HepG2 (cell line): ENCODE measurements at regions not wholly inside any gene's neighbourhood (a gene's known extent, or its start where the extent isn't known, plus 50 kb on each side); places are given as distances from the start of the nearest gene placed in this dataset.

Experiments used
- BHLHE40 ChIP-seq: IDR thresholded peaks from 2 replicates; pipeline ENCODE4 v1.6.1; 2011; ENCODE audit warnings: low read length, improper control_type of control experiment
- CTCF ChIP-seq: sonication (generic); formaldehyde crosslinking; IDR thresholded peaks from 2 replicates; pipeline ENCODE4 v1.5.0; 2020; ENCODE audit warnings: mild to moderate bottlenecking, missing genetic modification reagents, moderate library complexity
- EZH2 ChIP-seq: conservative IDR thresholded peaks from 2 replicates; pipeline ENCODE4 v1.6.1; 2012; ENCODE audit warnings: mild to moderate bottlenecking, low read depth, low read length, moderate library complexity
- GPN1 ChIP-seq: sonication (generic); formaldehyde crosslinking; IDR thresholded peaks from 2 replicates; pipeline ENCODE4 v1.5.1; 2020; ENCODE audit warnings: missing genetic modification reagents, borderline replicate concordance
- HIVEP1 ChIP-seq: sonication (generic); formaldehyde crosslinking; IDR thresholded peaks from 2 replicates; pipeline ENCODE4 v1.4.0; 2020; ENCODE audit warnings: mild to moderate bottlenecking, missing genetic modification reagents
- PBX3 ChIP-seq: sonication (generic); formaldehyde crosslinking; IDR thresholded peaks from 2 replicates; pipeline ENCODE4 v1.8.1; 2023; ENCODE audit warnings: missing genetic modification reagents, inconsistent platforms, borderline replicate concordance
- ZSCAN30 ChIP-seq: sonication (generic); formaldehyde crosslinking; IDR thresholded peaks from 2 replicates; pipeline ENCODE4 v1.5.0; 2020; ENCODE audit warnings: mild to moderate bottlenecking, missing genetic modification reagents

- TF ChIP-seq EZH2 (no peak), CTCF (no peak), BHLHE40 (no peak), HIVEP1 (CRISPR knock-in tag) (no peak), PBX3 (CRISPR knock-in tag) (no peak), ZSCAN30 (no peak), GPN1 (no peak)
Measured at GRCh38 chr2:60003076-60003475, 550.4 kb downstream of the BCL11A start.
